GM18867 (cell line): ENCODE measurements at regions not wholly inside any gene's neighbourhood (a gene's known extent, or its start where the extent isn't known, plus 50 kb on each side); places are given as distances from the start of the nearest gene placed in this dataset.
"Not testable (repeated sequence)": the region's sequence is repeated elsewhere in the genome, so short reads cannot be mapped to it uniquely, and the experiment has no call there.

Source experiments
- ATAC-seq: cut with Tn5 transposase; IDR thresholded peaks from one replicate; pipeline ENCODE4 v1.9.1; 2021; ENCODE audit warnings: mild to moderate bottlenecking, moderate library complexity; ENCODE audit not compliant: unreplicated experiment

- not testable (repeated sequence) for ATAC-seq
These were observed 60.7 kb upstream of the PPP2R2D start for GRCh38 chr10:131839880-131840787.

DNA sequence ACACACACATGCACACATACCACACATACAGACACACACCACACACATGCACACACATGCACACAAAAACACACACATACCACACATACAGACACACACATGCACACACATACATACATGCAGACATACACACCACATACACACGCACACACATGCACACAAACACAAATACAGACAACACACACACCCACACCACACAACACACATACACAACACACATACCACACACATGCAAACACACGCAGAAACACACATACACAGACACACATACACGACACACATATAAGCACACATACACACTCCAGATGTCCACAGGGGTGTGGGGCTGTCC, 60.1 kb upstream of the PPP2R2D start:
- no peak for ATAC-seq

DNA sequence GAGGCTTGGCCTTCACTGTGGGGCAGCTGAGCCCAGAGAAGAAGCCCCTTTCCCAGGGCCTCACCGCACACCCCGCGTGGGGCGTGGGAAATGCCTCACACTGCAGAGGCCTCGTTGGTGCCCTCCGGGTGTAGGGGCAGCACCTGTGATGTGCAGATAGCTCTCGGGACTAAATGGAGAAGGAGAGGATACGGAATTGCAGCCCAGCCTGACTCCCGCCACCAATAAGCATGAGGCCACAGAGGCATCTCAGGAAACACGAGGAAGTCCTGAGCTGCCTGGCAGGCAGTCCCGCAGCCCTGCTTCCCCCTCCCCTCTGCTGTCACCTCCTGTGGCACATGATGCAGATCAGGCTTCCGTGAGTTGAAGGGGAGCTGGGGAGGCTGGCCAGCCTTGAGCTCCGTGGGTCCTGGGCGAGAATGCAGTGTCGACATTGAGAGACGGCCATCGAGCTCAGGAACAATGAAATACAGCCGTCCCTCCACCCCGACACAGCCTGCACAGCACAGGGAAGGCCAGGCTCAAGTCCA, 59.6 kb upstream of the PPP2R2D start:
- ATAC-seq, result no peak

DNA sequence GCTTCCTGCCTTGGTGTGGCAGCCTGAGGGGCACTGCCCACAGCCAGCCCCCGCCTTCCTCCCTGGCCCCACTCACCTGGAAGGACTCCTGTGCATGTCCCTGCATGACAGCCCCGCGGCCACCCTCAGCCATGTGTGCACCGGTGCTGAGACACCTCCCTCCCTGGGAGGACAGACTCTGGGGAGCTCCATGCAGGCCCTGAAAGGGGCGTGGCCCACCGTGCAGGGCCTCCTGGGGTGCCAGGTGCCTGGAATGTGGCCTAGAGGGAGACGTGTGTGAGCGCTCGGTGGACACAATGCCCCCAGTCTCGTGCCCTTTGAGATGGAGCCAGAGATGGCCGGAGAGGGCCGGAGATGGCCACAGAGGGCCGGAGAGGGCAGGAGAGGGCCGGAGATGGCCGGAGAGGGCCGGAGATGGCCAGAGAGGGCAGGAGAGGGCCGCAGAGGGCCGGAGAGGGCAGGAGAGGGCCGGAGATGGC, 59.1 kb upstream of the PPP2R2D start:
- ATAC-seq, result no peak

GRCh38 chr10:131842351-131843088, 58.3 kb upstream of the PPP2R2D start:
- ATAC-seq, result no peak

- no peak for ATAC-seq
These were observed 57.7 kb upstream of the PPP2R2D start for GRCh38 chr10:131843089-131843595.

- no peak for ATAC-seq
These were observed 56.9 kb upstream of the PPP2R2D start for GRCh38 chr10:131843881-131844284.

GRCh38 chr10:131844529-131845084, 56.2 kb upstream of the PPP2R2D start:
- ATAC-seq, result no peak

- ATAC-seq, result no peak
These were observed 55.1 kb upstream of the PPP2R2D start for GRCh38 chr10:131845505-131846239.

DNA sequence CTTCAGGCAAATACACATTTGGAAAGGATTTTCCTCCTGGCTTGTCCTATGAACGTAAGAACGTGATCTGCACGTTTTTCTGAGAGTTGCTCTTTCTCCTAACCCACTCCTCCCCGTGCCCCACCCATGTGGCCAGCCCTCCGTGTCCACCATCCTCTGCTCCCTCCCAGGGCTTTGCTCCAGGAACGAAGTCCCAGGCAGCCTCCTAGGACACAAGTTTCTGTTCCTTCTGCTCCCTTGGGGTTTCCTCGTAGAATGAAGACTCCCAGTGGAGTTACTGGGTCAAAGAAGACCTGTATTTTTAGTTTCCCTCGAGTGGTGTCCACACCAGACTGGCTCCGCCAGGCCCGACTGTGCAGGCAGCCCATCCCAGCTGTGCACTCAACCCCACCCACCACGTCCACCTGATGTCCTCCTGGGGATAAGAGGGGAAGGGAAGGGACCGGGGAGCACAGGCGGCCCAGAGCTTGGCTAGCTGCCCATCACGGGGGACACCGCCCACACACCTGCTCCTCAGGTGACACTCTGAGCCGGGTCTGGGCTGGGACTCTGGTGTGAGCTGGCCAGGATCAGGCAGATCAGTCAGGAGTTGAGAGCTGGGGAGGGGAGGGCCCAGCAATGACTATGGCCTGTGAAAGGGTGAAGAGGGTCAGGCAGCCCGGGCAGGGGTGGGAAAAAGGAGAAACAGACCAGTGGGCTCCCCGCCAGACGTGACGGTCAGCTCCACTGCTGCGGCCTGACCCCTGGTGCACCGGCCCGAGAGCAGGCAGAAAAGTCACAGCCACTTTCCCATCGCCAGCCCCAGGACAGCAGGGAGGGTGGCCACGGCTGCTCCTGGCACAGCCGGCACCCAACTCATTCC, 54.3 kb upstream of the PPP2R2D start:
- ATAC-seq, result no peak

DNA sequence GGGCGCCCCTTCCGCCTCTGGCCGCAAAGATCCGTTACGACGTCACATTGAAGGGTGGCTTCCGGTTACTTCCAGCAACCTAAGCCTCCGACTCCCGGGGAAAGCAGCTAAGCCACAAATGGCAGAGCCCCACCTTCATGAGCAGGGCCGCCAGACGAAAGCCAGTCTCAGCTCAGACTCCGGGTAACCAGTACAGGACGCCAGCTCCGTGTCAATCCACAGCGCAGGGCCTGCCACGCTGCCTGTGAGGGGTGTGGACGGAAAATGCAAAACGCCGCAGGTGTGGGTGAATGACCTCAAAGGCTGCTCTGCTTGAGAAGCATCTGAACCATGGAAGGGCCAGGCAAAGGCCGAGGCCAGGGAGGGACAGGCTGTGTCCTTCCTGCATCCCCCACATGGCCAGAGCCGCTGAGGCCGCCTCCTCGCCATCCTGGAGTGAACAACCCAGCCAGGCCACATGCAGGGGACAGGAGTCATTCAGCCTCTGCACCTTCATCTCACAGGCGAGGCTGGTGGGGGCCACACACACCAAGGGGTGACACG, 53.5 kb upstream of the PPP2R2D start:
- ATAC-seq, result no peak

DNA sequence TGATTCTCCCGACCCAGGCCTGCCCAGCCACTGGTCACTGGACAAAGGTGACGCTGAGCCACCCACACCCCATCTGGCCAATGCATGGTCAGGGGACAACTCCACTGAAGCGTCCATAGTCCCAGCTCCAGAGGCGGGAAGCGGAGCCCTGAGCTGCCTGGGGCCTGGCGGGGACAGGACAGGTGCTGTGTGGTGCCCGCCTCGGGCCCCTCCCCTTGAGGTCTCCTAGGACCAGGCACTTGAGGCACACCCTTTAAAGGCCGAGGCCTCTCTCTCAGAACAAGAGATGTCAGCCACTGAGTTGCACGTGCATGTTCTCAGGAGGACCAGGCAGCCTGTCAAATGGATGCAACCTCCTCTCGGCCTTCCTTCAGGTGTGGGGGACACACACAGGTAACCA, 52.5 kb upstream of the PPP2R2D start:
- no peak for ATAC-seq

- no peak for ATAC-seq
These were observed 51.8 kb upstream of the PPP2R2D start for GRCh38 chr10:131848741-131849590.

DNA sequence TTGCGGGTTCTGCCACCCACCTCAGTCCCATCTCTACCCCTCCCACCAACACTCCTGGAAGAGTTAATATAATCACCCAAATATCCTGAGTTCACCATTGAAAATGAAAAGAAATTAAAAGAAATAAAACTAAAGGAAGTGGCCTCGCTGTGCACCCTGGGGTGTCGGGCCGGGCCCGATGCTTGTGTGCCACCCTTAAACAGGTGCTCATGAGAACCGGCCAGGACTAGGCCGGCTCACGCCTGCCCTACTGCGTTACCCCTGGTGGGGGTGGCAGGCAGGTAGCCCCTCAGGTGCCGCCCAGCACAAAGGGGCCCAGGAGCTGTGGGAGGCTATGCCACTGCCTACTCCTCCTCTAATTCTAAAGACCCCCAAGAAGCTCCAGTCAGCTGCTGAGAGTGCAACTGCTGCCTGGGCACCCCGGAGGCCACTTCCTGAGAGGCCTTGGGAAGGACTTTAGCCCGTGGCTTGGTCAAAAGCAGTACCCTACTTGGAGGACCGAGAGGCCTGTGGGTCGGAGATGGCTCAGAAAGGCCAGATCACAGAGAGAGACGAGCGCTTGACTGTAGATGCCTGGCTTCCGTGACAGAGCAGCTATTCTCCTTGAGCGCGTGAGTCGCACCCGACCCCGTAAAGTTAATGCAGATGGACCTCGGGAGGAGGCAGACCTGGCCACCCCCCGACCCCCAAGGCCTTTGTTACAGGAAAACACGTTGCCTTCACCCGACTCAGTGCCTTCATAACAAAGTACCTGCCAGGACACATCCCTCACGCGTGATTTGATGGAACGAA, 51.0 kb upstream of the PPP2R2D start:
- ATAC-seq, result no peak

DNA sequence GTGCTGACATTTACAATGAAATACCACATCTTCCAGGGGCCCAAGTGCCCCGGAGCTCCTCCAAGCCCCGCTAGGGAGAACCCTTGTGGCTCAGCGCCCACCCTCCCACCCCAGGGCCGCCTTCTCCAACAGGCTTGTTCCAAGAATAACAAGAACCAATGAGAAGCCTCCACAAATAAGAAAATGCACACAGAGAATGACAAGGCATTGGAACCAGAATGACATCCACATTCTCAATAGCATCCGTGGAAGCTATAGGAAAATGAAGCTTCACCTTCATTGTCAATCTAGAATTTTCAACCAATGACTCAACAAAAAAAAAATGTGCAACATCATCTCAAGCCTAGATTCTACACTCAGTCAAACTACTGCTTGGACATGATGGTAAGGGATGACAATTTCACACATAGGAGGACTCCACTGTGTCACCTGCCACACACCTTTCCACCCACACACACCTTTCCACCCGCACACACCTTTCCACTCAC, 50.4 kb upstream of the PPP2R2D start:
- no peak for ATAC-seq
